Hypothalamus (tissue), 51 donors: ENCODE measurements at regions not wholly inside any gene's neighbourhood (a gene's known extent, or its start where the extent isn't known, plus 50 kb on each side); places are given as distances from the start of the nearest gene placed in this dataset.

Experiments used
- DNase-seq, 51 donors: peaks; one replicate each; lab custom pipeline; 2025; lab: John Stamatoyannopoulos, UW

GRCh38 chr13:74891610-74892009 lies 590.4 kb downstream of the TBC1D4 start:
- no peak for DNase-seq

GRCh38 chr13:74889321-74889720 lies 592.6 kb downstream of the TBC1D4 start:
- no peak for DNase-seq

- DNase-seq, result peak in 2 of 51 donors; percentile 2 to 8
Observed at GRCh38 chr13:74886502-74886901, 595.5 kb downstream of the TBC1D4 start.

- no peak for DNase-seq
Observed at GRCh38 chr13:74883834-74884233, 598.1 kb downstream of the TBC1D4 start.

- no peak for DNase-seq
Observed at GRCh38 chr13:74871369-74872070, 610.4 kb downstream of the TBC1D4 start.

- no peak for DNase-seq
Observed at GRCh38 chr13:74870865-74871264, 611.1 kb downstream of the TBC1D4 start.

- DNase-seq, result no peak
Observed at GRCh38 chr13:74869846-74870245, 612.1 kb downstream of the TBC1D4 start.

- DNase-seq, result no peak
Observed at GRCh38 chr13:74868049-74868448, 613.9 kb downstream of the TBC1D4 start.

- DNase-seq, result no peak
Observed at GRCh38 chr13:74867460-74867859, 614.5 kb downstream of the TBC1D4 start.

- no peak for DNase-seq
Observed at GRCh38 chr13:74866101-74866500, 615.9 kb downstream of the TBC1D4 start.

GRCh38 chr13:74865656-74866055 lies 616.3 kb downstream of the TBC1D4 start:
- no peak for DNase-seq

GRCh38 chr13:74860789-74861188 lies 621.2 kb downstream of the TBC1D4 start:
- DNase-seq, result no peak

- DNase-seq, result no peak
Observed at GRCh38 chr13:74850893-74851292, 631.1 kb downstream of the TBC1D4 start.

GRCh38 chr13:74847966-74848365 lies 634.0 kb downstream of the TBC1D4 start:
- DNase-seq, result no peak

- DNase-seq, result no peak
Observed at GRCh38 chr13:74845806-74846205, 636.2 kb downstream of the TBC1D4 start.

GRCh38 chr13:74841651-74842050 lies 640.3 kb downstream of the TBC1D4 start:
- DNase-seq, result no peak

- DNase-seq, result no peak
Observed at GRCh38 chr13:74841123-74841522, 640.8 kb downstream of the TBC1D4 start.

- no peak for DNase-seq
Observed at GRCh38 chr13:74839656-74840055, 642.3 kb downstream of the TBC1D4 start.

GRCh38 chr13:74838096-74838495 lies 643.9 kb downstream of the TBC1D4 start:
- no peak for DNase-seq

GRCh38 chr13:74836628-74837027 lies 645.3 kb downstream of the TBC1D4 start:
- no peak for DNase-seq

- DNase-seq, result no peak
Observed at GRCh38 chr13:74835579-74835978, 646.4 kb downstream of the TBC1D4 start.

GRCh38 chr13:74825938-74826246 lies 656.1 kb downstream of the TBC1D4 start:
- DNase-seq, result no peak
